ENCODE measurements at regions not wholly inside any gene's neighbourhood (a gene's known extent, or its start where the extent isn't known, plus 50 kb on each side); places are given as distances from the start of the nearest gene placed in this dataset.

- TF ChIP-seq, protein P1, sequence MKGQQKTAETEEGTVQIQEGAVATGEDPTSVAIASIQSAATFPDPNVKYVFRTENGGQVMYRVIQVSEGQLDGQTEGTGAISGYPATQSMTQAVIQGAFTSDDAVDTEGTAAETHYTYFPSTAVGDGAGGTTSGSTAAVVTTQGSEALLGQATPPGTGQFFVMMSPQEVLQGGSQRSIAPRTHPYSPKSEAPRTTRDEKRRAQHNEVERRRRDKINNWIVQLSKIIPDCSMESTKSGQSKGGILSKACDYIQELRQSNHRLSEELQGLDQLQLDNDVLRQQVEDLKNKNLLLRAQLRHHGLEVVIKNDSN (IDR thresholded peaks at IDR 0.05): no peak
- TF ChIP-seq CEBPB (IDR thresholded peaks at IDR 0.05) (no peak), EP300 (IDR thresholded peaks at IDR 0.05; ENCODE audit: borderline replicate concordance) (no peak), FOXM1 (IDR thresholded peaks at IDR 0.05; ENCODE audit: borderline replicate concordance, low read depth) (no peak), TAF1 (IDR thresholded peaks at IDR 0.05; ENCODE audit: low read depth) (no peak), TEAD4 (IDR thresholded peaks at IDR 0.05) (no peak), MAX (IDR thresholded peaks at IDR 0.05) (no peak), CREB1 (IDR thresholded peaks at IDR 0.05; ENCODE audit: low read depth) (no peak), EGR1 (IDR thresholded peaks at IDR 0.05) (no peak)
Observed at GRCh38 chr12:28036940-28037339, 64.4 kb upstream of the PTHLH start.

Data from Ishikawa (cell line).